ENCODE measurements at regions not wholly inside any gene's neighbourhood (a gene's known extent, or its start where the extent isn't known, plus 50 kb on each side); places are given as distances from the start of the nearest gene placed in this dataset.

- Histone ChIP-seq H3K27me3 (peaks cover 0 to 24% (median 0%) of the 10 kb centered on the region in 3 donors), H3K36me3 (no peaks in the 10 kb centered on the region), H3K9me3 (no peaks in the 10 kb centered on the region), H3K4me3 (no peak overlapping the region), H3K4me1 (no peaks in the 10 kb centered on the region), H3K27ac (no peak overlapping the region)
- TF ChIP-seq POLR2A (IDR thresholded peaks at IDR 0.05), result no peak
- TF ChIP-seq EP300 (IDR thresholded peaks at IDR 0.05), result no peak
- no peak for TF ChIP-seq CTCF (IDR thresholded peaks at IDR 0.05)
- no peak for TF ChIP-seq POLR2AphosphoS5 (IDR thresholded peaks at IDR 0.05)
- intact Hi-C loops (cut with DNase I), result no loop called here
- 90 to 98% methylated on average over 2 of the region's 2 CpGs for WGBS, 2 donors
- DNase-seq, result no peak
Observed at GRCh38 chr15:69660114-69660513, 207.5 kb downstream of the RPLP1 start.

GRCh38 chr15:69660658-69661405 is 208.2 kb downstream of the RPLP1 start:
- no peaks in the 10 kb centered on the region for H3K9me3 ChIP-seq
- peaks cover 0 to 24% (median 0%) of the 10 kb centered on the region in 3 donors for H3K27me3 ChIP-seq
- 76 to 84% methylated on average over 7 of the region's 7 CpGs for WGBS, 2 donors
- H3K36me3 ChIP-seq, result no peaks in the 10 kb centered on the region
- no peak overlapping the region for H3K4me3 ChIP-seq
- TF ChIP-seq EP300 (IDR thresholded peaks at IDR 0.05) (no peak), POLR2AphosphoS5 (IDR thresholded peaks at IDR 0.05) (no peak), POLR2A (IDR thresholded peaks at IDR 0.05) (no peak), CTCF (IDR thresholded peaks at IDR 0.05) (no peak)
- no peak overlapping the region for H3K27ac ChIP-seq
- peaks cover 0 to 6% (median 0%) of the 10 kb centered on the region in 4 donors for H3K4me1 ChIP-seq
- DNase-seq, result no peak
- intact Hi-C loops (cut with DNase I), result no loop called here

- intact Hi-C loops (cut with DNase I), result no loop called here
- Histone ChIP-seq H3K27ac (no peak overlapping the region), H3K4me3 (no peak overlapping the region), H3K9me3 (no peaks in the 10 kb centered on the region), H3K36me3 (no peaks in the 10 kb centered on the region), H3K4me1 (peaks cover 0 to 12% (median 0%) of the 10 kb centered on the region in 4 donors), H3K27me3 (peaks cover 0 to 24% (median 0%) of the 10 kb centered on the region in 3 donors)
- DNase-seq, result no peak
- 91 to 93% methylated on average over 6 of the region's 6 CpGs for WGBS, 2 donors
- TF ChIP-seq POLR2A (IDR thresholded peaks at IDR 0.05) (no peak), CTCF (IDR thresholded peaks at IDR 0.05) (no peak), EP300 (IDR thresholded peaks at IDR 0.05) (no peak), POLR2AphosphoS5 (IDR thresholded peaks at IDR 0.05) (no peak)
Observed at GRCh38 chr15:69661446-69661845, 208.8 kb downstream of the RPLP1 start.

GRCh38 chr15:69661871-69662644 is 209.4 kb downstream of the RPLP1 start:
- TF ChIP-seq CTCF (IDR thresholded peaks at IDR 0.05), result no peak
- TF ChIP-seq EP300 (IDR thresholded peaks at IDR 0.05), result no peak
- no peak for TF ChIP-seq POLR2A (IDR thresholded peaks at IDR 0.05)
- TF ChIP-seq POLR2AphosphoS5 (IDR thresholded peaks at IDR 0.05), result no peak
- intact Hi-C loops (cut with DNase I), result no loop called here
- H3K27me3 ChIP-seq, result peaks cover 0 to 20% (median 0%) of the 10 kb centered on the region in 3 donors
- H3K36me3 ChIP-seq, result no peaks in the 10 kb centered on the region
- H3K9me3 ChIP-seq, result no peaks in the 10 kb centered on the region
- no peak for DNase-seq
- no peak overlapping the region for H3K4me3 ChIP-seq
- WGBS, 2 donors, result 79 to 81% methylated on average over 9 of the region's 9 CpGs
- H3K27ac ChIP-seq, result no peak overlapping the region
- peaks cover 0 to 12% (median 0%) of the 10 kb centered on the region in 4 donors for H3K4me1 ChIP-seq

Data from sigmoid colon (tissue), 6 donors.